Spinal cord (tissue), 9 donors: ENCODE measurements at regions not wholly inside any gene's neighbourhood (a gene's known extent, or its start where the extent isn't known, plus 50 kb on each side); places are given as distances from the start of the nearest gene placed in this dataset.
"Not testable (repeated sequence)": the region's sequence is repeated elsewhere in the genome, so short reads cannot be mapped to it uniquely, and the experiment has no call there.

Source experiments
- DNase-seq, 6 donors: peaks; one replicate each; pipeline versions ENCODE4 v3.0.0 to v3.0.0-alpha.2; 2013 to 2015; ENCODE audit warnings: low spot score in 6 of 6, low read depth in 4 of 6
- H3K27ac ChIP-seq: one replicate; pipeline ENCODE4 v1.5.1; 2013; ENCODE audit warnings: low read depth, low read length, control low read depth
- H3K27me3 ChIP-seq: one replicate; pipeline ENCODE4 v1.6.1; 2013; ENCODE audit warnings: low read length; ENCODE audit not compliant: control insufficient read depth, insufficient read depth
- H3K36me3 ChIP-seq: one replicate; pipeline ENCODE4 v1.6.1; 2013; ENCODE audit warnings: low read length; ENCODE audit not compliant: control insufficient read depth, insufficient read depth
- H3K4me1 ChIP-seq: one replicate; pipeline ENCODE4 v1.6.1; 2013; ENCODE audit warnings: low read length; ENCODE audit not compliant: control insufficient read depth, insufficient read depth
- H3K4me3 ChIP-seq: one replicate; pipeline ENCODE4 v1.5.1; 2013; ENCODE audit warnings: low read depth, low read length, control low read depth
- H3K9me3 ChIP-seq: one replicate; pipeline ENCODE4 v1.6.1; 2013; ENCODE audit warnings: low read length; ENCODE audit not compliant: control insufficient read depth, insufficient read depth
- WGBS: methylation state at CpG from one replicate; pipeline ENCODE4 v1.1.5; 2013; ENCODE audit warnings: missing lambda C conversion rate; ENCODE audit not compliant: insufficient coverage; 5-methylcytosine and 5-hydroxymethylcytosine counted together
- donor health status: healthy.

- not testable (repeated sequence) for H3K36me3 ChIP-seq, H3K4me1 ChIP-seq, H3K9me3 ChIP-seq, DNase-seq, H3K27me3 ChIP-seq, H3K27ac ChIP-seq, H3K4me3 ChIP-seq
- no CpG with 5 or more reads among the region's 13 CpGs for WGBS
Measured at GRCh38 chr10:130518921-130519320, 382.7 kb downstream of the GLRX3 start.

- no peaks in the 10 kb centered on the region for H3K9me3 ChIP-seq
- no peaks in the 10 kb centered on the region for H3K4me1 ChIP-seq
- WGBS, result 93% methylated on average over 9 of the region's 9 CpGs
- no peak overlapping the region for H3K4me3 ChIP-seq
- no peak for DNase-seq
- H3K27ac ChIP-seq, result no peak overlapping the region
- no peaks in the 10 kb centered on the region for H3K36me3 ChIP-seq
- H3K27me3 ChIP-seq, result no peaks in the 10 kb centered on the region
Measured at GRCh38 chr10:130519791-130520190, 383.6 kb downstream of the GLRX3 start.

GRCh38 chr10:130531312-130531711, 395.1 kb downstream of the GLRX3 start:
- no peaks in the 10 kb centered on the region for H3K36me3 ChIP-seq
- H3K4me3 ChIP-seq, result no peak overlapping the region
- DNase-seq, result no peak
- no peaks in the 10 kb centered on the region for H3K4me1 ChIP-seq
- 85% methylated on average over 7 of the region's 11 CpGs for WGBS
- H3K27me3 ChIP-seq, result no peaks in the 10 kb centered on the region
- no peaks in the 10 kb centered on the region for H3K9me3 ChIP-seq
- H3K27ac ChIP-seq, result no peak overlapping the region

DNA sequence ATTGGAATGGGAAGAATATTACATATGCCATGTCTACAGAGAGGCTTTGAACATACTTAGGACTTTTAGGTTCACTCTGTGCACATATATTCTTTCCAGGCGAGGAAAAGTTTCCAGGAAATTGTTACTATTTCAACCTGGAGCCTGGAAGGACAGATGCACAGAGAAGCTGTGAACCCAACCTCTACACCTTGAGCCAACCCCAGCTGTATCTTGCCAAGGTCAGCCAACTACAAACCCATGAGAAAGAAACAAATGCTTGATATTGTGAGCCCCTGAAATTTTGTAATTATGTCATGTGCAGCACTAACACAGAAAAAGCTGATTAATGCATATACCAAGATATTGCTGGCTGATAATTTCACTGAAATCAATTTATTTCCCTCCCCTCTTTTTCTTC, 404.9 kb downstream of the GLRX3 start:
- WGBS, result 80% methylated on average over 1 of the region's 1 CpG
- no peaks in the 10 kb centered on the region for H3K4me1 ChIP-seq
- no peaks in the 10 kb centered on the region for H3K9me3 ChIP-seq
- H3K36me3 ChIP-seq, result no peaks in the 10 kb centered on the region
- H3K4me3 ChIP-seq, result no peak overlapping the region
- DNase-seq, result no peak
- no peaks in the 10 kb centered on the region for H3K27me3 ChIP-seq
- no peak overlapping the region for H3K27ac ChIP-seq

DNA sequence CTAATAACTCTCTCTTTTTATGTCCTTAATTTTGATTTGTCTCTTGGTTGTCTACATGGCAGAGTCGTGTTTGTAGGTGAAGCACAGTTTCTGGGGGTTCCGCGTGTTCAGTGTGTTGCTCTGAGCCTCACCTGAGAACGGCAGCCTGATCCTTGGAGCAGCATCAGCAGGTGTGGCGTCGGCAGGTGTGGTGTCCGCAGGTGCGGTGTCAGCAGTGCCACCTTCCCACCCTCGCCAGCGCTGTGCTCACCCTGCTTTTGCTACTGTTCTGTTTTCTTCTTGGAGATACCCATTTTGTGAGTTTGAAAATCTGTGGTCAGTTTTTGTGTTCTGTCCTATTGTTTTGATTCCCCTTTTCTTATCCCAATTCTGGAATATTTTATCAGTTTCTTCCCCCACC, 406.6 kb downstream of the GLRX3 start:
- H3K4me1 ChIP-seq, result no peaks in the 10 kb centered on the region
- H3K27ac ChIP-seq, result no peak overlapping the region
- H3K27me3 ChIP-seq, result no peaks in the 10 kb centered on the region
- no peaks in the 10 kb centered on the region for H3K9me3 ChIP-seq
- no peaks in the 10 kb centered on the region for H3K36me3 ChIP-seq
- 88% methylated on average over 9 of the region's 10 CpGs for WGBS
- no peak overlapping the region for H3K4me3 ChIP-seq
- DNase-seq, result no peak

DNA sequence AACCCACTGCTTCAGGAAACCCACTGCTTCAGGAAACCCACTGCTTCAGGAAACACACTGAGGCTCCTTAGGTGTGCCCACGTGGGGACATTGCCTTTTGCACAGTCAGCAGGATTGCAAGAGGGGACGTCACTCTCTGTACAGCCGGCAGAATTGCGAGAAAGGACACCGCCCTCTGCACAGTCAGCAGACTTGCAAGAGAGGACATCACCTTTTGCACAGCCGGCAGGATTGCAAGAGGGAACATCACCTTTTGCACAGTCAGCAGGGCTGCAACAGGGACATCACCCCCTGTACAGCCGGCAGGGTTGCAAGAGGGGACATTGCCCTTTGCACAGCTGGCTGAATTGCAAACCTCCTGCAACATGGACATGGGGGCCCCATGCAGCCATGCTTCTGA, 407.6 kb downstream of the GLRX3 start:
- no peaks in the 10 kb centered on the region for H3K27me3 ChIP-seq
- 92% methylated on average over 7 of the region's 7 CpGs for WGBS

DNA sequence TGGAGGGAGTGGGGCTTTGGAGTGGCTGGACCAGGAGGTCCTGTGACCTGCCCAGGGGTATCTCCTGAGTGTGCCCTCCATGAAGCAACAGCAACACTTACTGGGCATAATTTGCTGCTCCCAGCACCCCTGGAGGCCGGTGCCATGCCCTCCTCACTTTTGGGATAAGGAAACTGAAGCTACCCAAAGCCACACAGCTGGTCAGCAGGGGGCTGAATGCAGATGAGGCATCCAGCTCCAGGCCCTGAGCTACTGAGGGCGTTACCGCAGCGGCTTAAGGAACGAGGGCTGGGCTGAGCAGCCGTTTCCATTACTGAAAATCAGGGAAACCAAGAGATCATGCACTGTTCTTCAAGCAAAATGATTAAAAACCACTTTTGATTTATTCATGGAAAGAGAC, 408.9 kb downstream of the GLRX3 start:
- Histone ChIP-seq H3K4me1 (no peaks in the 10 kb centered on the region), H3K4me3 (no peak overlapping the region), H3K27me3 (no peaks in the 10 kb centered on the region), H3K9me3 (no peaks in the 10 kb centered on the region), H3K27ac (no peak overlapping the region), H3K36me3 (no peaks in the 10 kb centered on the region)
- WGBS, result 40% methylated on average over 6 of the region's 6 CpGs
- no peak for DNase-seq

More for the DNA sequence above, 407.6 kb downstream of the GLRX3 start:
- Histone ChIP-seq H3K4me3 (no peak overlapping the region), H3K4me1 (no peaks in the 10 kb centered on the region), H3K27ac (no peak overlapping the region), H3K36me3 (no peaks in the 10 kb centered on the region), H3K9me3 (no peaks in the 10 kb centered on the region)
- no peak for DNase-seq

- H3K27me3 ChIP-seq, result no peaks in the 10 kb centered on the region
- peak in 1 of 6 donors; percentile 82 for DNase-seq
- 81% methylated on average over 6 of the region's 8 CpGs for WGBS
Measured at GRCh38 chr10:130545697-130546096, 409.5 kb downstream of the GLRX3 start.

DNA sequence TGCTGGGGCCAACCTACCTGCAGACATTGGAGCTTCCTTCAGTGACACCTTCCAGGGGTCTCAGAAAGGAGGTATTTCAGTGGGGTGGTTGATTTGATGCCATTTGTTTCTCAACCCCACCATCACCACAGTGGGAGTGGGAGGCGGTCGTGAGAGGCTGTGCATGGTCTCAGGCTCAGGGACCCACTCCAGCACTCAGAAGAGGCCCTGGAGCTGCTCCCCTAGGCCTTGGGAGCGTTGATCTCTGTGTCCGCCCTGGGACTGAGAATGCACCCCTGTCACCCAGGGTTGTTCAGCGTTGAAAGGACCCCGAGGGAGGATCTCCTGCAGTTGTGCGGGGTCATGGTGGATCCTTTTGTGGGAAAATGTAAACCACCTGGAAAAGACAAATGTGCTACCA, 410.6 kb downstream of the GLRX3 start:
- DNase-seq, result no peak
- no peaks in the 10 kb centered on the region for H3K9me3 ChIP-seq
- H3K4me1 ChIP-seq, result no peaks in the 10 kb centered on the region
- H3K4me3 ChIP-seq, result no peak overlapping the region
- 70% methylated on average over 7 of the region's 7 CpGs for WGBS
- H3K27ac ChIP-seq, result no peak overlapping the region
- no peaks in the 10 kb centered on the region for H3K36me3 ChIP-seq
- H3K27me3 ChIP-seq, result no peaks in the 10 kb centered on the region

More at GRCh38 chr10:130545697-130546096, 409.5 kb downstream of the GLRX3 start:
- H3K4me1 ChIP-seq, result no peaks in the 10 kb centered on the region
- no peaks in the 10 kb centered on the region for H3K36me3 ChIP-seq
- H3K27ac ChIP-seq, result no peak overlapping the region
- H3K9me3 ChIP-seq, result no peaks in the 10 kb centered on the region
- H3K4me3 ChIP-seq, result no peak overlapping the region

GRCh38 chr10:130547368-130547767, 411.2 kb downstream of the GLRX3 start:
- no peak overlapping the region for H3K4me3 ChIP-seq
- 81% methylated on average over 4 of the region's 4 CpGs for WGBS
- no peak overlapping the region for H3K27ac ChIP-seq
- H3K27me3 ChIP-seq, result no peaks in the 10 kb centered on the region
- no peaks in the 10 kb centered on the region for H3K4me1 ChIP-seq
- H3K9me3 ChIP-seq, result no peaks in the 10 kb centered on the region
- peak in 1 of 6 donors; percentile 31 for DNase-seq
- no peaks in the 10 kb centered on the region for H3K36me3 ChIP-seq
